Caki2 (cell line): ENCODE measurements at regions not wholly inside any gene's neighbourhood (a gene's known extent, or its start where the extent isn't known, plus 50 kb on each side); places are given as distances from the start of the nearest gene placed in this dataset.

Experiments
- DNase-seq: peaks from one replicate; pipeline ENCODE4 v3.0.0-alpha.2; 2015; ENCODE audit warnings: low read depth
- in situ Hi-C: cut with HindIII; loops from 2 replicates; pipeline ENCODE4 v1.10.0; 2016; ENCODE audit warnings: low sequenced_read_pairs, low pct_unique_long_range_greater_than_20kb, mixed read lengths

DNA sequence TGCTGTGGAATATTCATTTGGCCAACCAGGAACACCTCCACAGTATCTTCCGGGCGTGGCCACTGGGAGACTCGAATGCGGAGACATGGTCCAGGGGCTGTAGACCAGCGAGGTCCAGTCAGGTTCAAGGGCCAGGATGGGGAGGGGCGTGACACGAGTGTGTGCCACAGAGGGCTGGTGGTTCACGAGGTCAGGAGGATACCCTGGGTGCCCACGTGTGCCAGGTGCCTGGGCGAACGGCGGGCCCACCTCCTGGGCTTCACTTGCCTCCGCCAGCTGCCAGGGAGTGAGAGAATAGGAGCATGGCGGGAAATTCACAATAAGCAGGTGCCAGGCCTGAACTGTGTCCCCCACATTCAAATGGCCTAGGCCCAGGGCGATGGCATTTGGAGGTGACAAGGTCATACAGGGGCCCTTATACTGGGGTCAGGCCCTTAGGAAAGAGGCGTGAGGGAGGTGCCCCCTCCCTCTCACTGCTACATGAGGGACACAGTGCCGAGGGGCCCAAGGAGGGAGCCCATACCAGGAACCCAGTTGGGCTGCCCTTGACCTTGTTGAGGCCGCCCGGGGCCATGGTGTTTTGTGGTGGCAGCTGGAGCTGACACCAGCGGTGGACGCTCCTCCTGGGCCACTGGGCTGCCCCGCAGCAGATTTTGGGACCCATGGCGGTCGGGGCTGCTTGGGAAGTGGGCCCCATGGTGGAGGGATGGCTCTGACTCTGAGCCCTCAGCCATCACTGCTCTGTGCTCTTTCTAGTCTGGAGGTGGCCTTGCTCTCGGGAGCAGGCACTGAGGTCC is 1268.9 kb downstream of the BRD1 start:
- DNase-seq = no peak
- in situ Hi-C loops = no loop called here

GRCh38 chr22:48558016-48558415 is 1269.7 kb downstream of the BRD1 start:
- DNase-seq = no peak
- in situ Hi-C loops = no loop called here

- no peak for DNase-seq
- in situ Hi-C loops = no loop called here
Observed at GRCh38 chr22:48557473-48557872, 1270.2 kb downstream of the BRD1 start.

DNA sequence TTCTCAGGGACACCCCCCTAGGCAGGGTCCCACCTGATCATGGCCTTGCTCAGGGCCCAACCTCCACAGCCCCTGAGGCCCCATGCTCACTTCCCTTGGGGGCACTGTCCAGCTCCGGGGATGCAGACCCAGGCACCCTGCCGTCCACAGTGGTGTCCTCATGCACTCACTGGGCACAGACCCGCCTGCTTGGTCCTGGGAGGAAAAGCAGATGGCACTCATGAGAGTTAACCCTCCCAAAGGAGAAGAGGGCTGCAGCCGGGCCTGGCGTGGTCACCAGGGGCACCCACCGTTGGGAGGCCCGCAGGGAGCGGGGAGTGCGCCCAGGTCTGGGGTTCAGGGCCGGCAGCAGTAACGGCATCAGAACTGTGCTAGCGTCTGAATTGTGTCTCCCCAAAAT is 1270.9 kb downstream of the BRD1 start:
- in situ Hi-C loops = no loop called here

DNA sequence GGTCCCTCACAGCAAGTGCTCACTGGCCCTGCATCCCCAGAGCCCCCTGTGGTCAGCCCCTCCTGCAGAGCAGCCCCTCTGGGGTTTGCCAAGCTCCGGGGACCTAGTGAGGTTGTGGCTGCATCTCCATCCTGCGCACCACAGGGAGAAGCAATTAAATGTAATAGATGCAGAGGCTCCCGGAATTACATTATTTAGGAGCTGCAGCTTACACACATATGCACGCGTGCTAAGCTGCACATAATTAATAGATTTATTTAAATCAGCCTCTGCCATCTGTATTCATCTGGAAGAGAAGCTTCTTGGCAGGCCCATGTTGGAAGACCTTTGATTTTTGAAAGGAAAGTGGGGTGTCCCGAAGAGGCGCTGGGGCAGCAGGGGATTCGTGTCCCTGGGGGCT is 1271.5 kb downstream of the BRD1 start:
- in situ Hi-C loops = no loop called here
- no peak for DNase-seq

More for the DNA sequence above, 1270.9 kb downstream of the BRD1 start:
- no peak for DNase-seq

GRCh38 chr22:48555606-48556005 is 1272.1 kb downstream of the BRD1 start:
- DNase-seq = no peak
- in situ Hi-C loops = no loop called here

DNA sequence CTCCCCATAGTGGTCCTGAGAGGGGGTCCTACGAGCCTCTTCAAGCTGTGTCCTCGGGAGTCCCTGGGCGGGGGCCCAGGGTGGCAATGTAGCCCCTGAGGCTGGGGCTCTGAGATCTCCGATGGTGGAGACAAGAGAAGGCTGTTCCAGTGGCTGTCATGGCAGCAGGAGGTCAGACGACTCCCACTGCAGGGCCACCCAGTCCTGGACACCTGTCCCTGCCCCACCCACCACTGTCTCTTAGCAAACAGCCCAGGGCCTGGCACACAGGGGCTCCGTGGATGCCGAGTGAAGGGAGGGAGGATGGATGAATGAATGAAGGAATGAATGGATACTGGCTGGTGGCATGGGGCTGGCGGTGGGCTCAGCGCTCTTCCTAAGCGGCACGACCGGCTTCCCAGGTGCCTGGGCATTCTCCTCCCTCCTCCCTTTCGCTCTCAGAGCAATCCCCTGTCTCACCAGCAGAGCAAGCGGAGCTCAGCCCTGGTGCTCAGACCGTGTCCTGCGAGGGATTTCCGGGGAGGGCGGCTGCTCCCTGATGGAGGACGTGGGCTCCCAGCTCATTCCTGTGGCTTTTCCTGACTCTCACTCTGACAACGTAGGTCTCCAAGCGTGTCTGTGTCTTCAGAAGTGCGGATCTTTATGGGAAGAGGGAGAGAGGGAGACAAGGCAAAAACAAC is 1272.6 kb downstream of the BRD1 start:
- no peak for DNase-seq
- in situ Hi-C loops = no loop called here

GRCh38 chr22:48553694-48554308 is 1273.9 kb downstream of the BRD1 start:
- DNase-seq = no peak
- in situ Hi-C loops = no loop called here

DNA sequence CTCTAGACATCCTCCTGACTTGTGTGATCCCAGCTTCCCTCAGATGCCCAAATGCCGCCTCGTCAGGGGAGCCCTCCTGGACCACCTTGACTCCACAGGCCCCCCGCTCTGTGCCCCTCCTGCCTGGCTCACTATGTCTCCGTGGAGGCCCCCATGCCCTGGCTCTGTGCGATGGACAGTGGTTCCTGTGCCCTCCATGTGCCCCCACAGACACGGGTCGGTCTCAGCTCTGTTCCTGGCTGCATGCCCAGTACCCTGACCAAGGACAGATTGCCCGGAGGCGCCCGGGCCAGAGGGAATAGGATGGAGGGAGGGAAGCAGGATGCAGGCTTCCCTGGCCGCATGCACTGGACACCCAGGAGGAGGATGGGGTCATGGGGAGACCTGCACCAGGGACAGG is 1274.6 kb downstream of the BRD1 start:
- in situ Hi-C loops = no loop called here
- DNase-seq = no peak

GRCh38 chr22:48551716-48552268 is 1275.9 kb downstream of the BRD1 start:
- DNase-seq = no peak
- in situ Hi-C loops = no loop called here

- DNase-seq = no peak
- in situ Hi-C loops = no loop called here
Observed at GRCh38 chr22:48551061-48551460, 1276.6 kb downstream of the BRD1 start.

DNA sequence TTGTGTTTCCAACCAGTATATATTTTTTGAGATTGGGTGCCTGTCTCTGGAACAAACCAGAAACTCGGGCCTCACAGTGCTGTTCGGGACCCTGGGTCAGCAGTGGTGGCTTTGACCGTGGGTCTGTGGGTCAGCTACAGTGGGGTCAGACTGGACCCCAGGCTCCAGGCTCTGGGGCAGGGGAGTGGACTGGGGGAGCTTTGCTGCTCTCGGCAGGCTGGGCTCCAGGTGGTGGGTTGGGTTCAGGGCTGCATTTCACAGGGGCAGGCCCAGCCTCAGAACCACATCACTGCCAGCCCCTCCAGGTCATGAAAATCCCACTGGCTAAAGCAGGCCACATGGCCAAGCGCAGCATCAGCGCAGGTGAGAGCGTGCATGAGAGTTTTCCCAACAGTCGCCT is 1279.3 kb downstream of the BRD1 start:
- no peak for DNase-seq
- in situ Hi-C loops = no loop called here

- DNase-seq = no peak
- in situ Hi-C loops = no loop called here
Observed at GRCh38 chr22:48547971-48548370, 1279.7 kb downstream of the BRD1 start.

- in situ Hi-C loops = no loop called here
- DNase-seq = no peak
Observed at GRCh38 chr22:48546653-48547424, 1280.8 kb downstream of the BRD1 start.

GRCh38 chr22:48545987-48546386 is 1281.7 kb downstream of the BRD1 start:
- DNase-seq = no peak
- in situ Hi-C loops = no loop called here

DNA sequence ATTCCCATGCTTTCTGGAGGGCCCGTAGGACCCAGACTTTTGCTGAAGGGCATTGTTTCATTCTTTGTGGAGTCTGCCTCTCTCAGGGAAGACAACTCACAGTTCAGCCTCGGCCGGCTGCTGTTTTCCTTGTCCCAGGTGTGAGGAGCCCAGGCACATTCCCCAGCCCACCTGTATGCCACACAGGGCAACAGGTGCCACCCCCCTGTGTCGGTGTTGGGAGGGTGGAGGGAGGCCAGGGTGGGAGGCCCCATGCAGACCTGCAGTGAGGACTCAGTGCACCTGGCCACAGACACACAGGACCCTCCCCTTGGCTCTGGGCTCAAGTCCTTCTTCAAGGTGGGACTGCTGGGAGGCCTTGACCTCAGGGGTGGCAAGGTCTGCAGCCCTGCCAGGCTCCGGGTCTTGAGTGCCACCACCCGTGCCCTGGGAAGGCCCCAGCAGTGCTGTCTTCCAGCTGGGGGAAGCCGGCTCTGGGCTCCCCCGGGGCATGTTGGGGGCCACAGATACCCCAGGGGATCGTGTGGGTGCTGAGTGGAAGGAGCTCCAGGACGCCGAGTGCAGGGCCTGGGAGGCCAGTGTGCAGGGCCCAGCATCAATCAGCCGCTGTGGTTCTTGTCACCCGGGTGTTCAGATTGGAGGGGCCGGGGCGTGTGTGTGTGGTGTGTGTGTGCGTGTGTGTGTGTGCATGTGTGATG is 1286.1 kb downstream of the BRD1 start:
- in situ Hi-C loops = no loop called here
- no peak for DNase-seq

GRCh38 chr22:48539261-48539660 is 1288.4 kb downstream of the BRD1 start:
- DNase-seq = no peak
- in situ Hi-C loops = no loop called here

- in situ Hi-C loops = no loop called here
- no peak for DNase-seq
Observed at GRCh38 chr22:48538291-48538820, 1289.3 kb downstream of the BRD1 start.
